ENCODE measurements at regions not wholly inside any gene's neighbourhood (a gene's known extent, or its start where the extent isn't known, plus 50 kb on each side); places are given as distances from the start of the nearest gene placed in this dataset.

DNA sequence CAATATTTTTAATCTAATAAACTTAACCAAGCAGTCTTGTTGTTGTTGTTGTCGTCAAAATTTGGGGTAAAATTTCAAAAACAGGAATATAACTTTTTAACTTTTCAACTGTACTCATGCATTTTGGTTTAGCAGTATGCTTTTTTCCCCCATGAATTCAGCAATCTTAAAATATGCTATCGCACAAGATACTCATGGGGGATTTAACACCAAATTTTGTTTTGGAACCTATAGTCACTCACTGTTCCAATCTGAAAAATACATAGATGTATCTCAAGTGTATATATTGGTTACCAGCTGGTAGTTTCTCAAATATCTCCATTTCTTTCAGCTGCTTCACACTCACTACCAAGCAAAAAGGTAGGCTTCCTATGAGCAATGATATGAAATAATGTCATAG lies 91.4 kb upstream of the PIK3CG start:
- Histone ChIP-seq H3K4me1 (ENCODE audit: low read length) (peaks cover 36% of the 10 kb centered on the region), H3K9ac (ENCODE audit: low read length) (no peak overlapping the region), H2AFZ (ENCODE audit: low read depth, low read length) (no peak overlapping the region), H4K20me1 (ENCODE audit: insufficient read depth, low read length) (no peaks in the 10 kb centered on the region), H3K27ac (ENCODE audit: low read length) (no peak overlapping the region), H3K36me3 (replicated peaks; ENCODE audit: low read depth, low read length) (peaks cover 11% of the 10 kb centered on the region), H3K27me3 (ENCODE audit: low read depth, low read length) (no peaks in the 10 kb centered on the region), H3K4me3 (ENCODE audit: low read length) (no peak overlapping the region), H3K9me3 (ENCODE audit: insufficient read depth, low read length) (no peaks in the 10 kb centered on the region), H3K79me2 (ENCODE audit: low read length) (no peaks in the 10 kb centered on the region), H3K4me2 (ENCODE audit: low read length) (no peak overlapping the region)
- TF ChIP-seq, protein P1, sequence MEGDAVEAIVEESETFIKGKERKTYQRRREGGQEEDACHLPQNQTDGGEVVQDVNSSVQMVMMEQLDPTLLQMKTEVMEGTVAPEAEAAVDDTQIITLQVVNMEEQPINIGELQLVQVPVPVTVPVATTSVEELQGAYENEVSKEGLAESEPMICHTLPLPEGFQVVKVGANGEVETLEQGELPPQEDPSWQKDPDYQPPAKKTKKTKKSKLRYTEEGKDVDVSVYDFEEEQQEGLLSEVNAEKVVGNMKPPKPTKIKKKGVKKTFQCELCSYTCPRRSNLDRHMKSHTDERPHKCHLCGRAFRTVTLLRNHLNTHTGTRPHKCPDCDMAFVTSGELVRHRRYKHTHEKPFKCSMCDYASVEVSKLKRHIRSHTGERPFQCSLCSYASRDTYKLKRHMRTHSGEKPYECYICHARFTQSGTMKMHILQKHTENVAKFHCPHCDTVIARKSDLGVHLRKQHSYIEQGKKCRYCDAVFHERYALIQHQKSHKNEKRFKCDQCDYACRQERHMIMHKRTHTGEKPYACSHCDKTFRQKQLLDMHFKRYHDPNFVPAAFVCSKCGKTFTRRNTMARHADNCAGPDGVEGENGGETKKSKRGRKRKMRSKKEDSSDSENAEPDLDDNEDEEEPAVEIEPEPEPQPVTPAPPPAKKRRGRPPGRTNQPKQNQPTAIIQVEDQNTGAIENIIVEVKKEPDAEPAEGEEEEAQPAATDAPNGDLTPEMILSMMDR (IDR thresholded peaks at IDR 0.05; ENCODE audit: low read depth, low read length): no peak
- TF ChIP-seq EZH2phosphoT487 (IDR thresholded peaks at IDR 0.05; ENCODE audit: low read depth): no peak

DNA sequence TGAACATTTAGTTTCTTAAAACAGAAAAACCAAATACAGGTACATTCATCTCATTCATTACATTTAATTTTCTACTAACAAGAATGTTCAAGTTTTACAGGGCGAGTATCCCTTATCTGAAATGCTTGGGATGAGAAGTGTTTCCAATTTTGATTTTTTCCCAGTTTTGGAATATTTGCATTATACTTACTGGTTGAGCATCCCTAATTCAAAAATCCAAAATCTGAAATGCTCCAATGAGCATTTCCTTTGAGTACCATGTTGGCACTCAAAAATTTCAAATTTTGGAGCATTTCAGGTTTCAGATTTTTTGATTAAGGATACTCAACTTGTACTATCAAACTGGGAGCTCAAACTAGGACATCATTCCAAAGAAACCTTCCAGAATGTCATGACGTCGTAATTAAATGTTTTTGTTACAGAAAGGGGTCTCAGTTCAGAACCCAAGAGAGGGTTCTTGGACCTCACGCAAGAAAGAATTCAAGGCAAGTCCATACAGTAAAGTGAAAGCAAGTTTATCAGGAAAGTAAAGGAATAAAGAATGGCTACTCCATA lies 90.8 kb upstream of the PIK3CG start:
- H2AFZ ChIP-seq (ENCODE audit: low read depth, low read length): no peak overlapping the region
- peaks cover 11% of the 10 kb centered on the region for H3K36me3 ChIP-seq (replicated peaks; ENCODE audit: low read depth, low read length)
- no peaks in the 10 kb centered on the region for H4K20me1 ChIP-seq (ENCODE audit: insufficient read depth, low read length)
- H3K27me3 ChIP-seq (ENCODE audit: low read depth, low read length): no peaks in the 10 kb centered on the region
- H3K9ac ChIP-seq (ENCODE audit: low read length): no peak overlapping the region
- H3K4me1 ChIP-seq (ENCODE audit: low read length): peaks cover 36% of the 10 kb centered on the region
- H3K27ac ChIP-seq (ENCODE audit: low read length): no peak overlapping the region
- no peak overlapping the region for H3K4me2 ChIP-seq (ENCODE audit: low read length)
- H3K4me3 ChIP-seq (ENCODE audit: low read length): no peak overlapping the region
- H3K9me3 ChIP-seq (ENCODE audit: insufficient read depth, low read length): no peaks in the 10 kb centered on the region
- H3K79me2 ChIP-seq (ENCODE audit: low read length): no peaks in the 10 kb centered on the region
- no peak for TF ChIP-seq EZH2phosphoT487 (IDR thresholded peaks at IDR 0.05; ENCODE audit: low read depth)
- TF ChIP-seq, protein P1 (IDR thresholded peaks at IDR 0.05; ENCODE audit: low read depth, low read length): no peak

GRCh38 chr7:106774768-106775551 lies 90.1 kb upstream of the PIK3CG start:
- H3K9me3 ChIP-seq (ENCODE audit: insufficient read depth, low read length): no peaks in the 10 kb centered on the region
- H3K79me2 ChIP-seq (ENCODE audit: low read length): no peaks in the 10 kb centered on the region
- no peak overlapping the region for H3K4me3 ChIP-seq (ENCODE audit: low read length)
- H3K27me3 ChIP-seq (ENCODE audit: low read depth, low read length): no peaks in the 10 kb centered on the region
- H3K4me1 ChIP-seq (ENCODE audit: low read length): peaks cover 36% of the 10 kb centered on the region
- no peak for TF ChIP-seq EZH2phosphoT487 (IDR thresholded peaks at IDR 0.05; ENCODE audit: low read depth)
- TF ChIP-seq, protein P1 (IDR thresholded peaks at IDR 0.05; ENCODE audit: low read depth, low read length): no peak
- H2AFZ ChIP-seq (ENCODE audit: low read depth, low read length): no peak overlapping the region
- peaks cover 10% of the 10 kb centered on the region for H3K36me3 ChIP-seq (replicated peaks; ENCODE audit: low read depth, low read length)
- no peak overlapping the region for H3K4me2 ChIP-seq (ENCODE audit: low read length)
- no peak overlapping the region for H3K27ac ChIP-seq (ENCODE audit: low read length)
- no peaks in the 10 kb centered on the region for H4K20me1 ChIP-seq (ENCODE audit: insufficient read depth, low read length)
- no peak overlapping the region for H3K9ac ChIP-seq (ENCODE audit: low read length)

- no peak for TF ChIP-seq EZH2phosphoT487 (IDR thresholded peaks at IDR 0.05; ENCODE audit: low read depth)
- TF ChIP-seq, protein P1 (IDR thresholded peaks at IDR 0.05; ENCODE audit: low read depth, low read length): no peak
- Histone ChIP-seq H4K20me1 (ENCODE audit: insufficient read depth, low read length) (no peaks in the 10 kb centered on the region), H3K36me3 (replicated peaks; ENCODE audit: low read depth, low read length) (peaks cover 7% of the 10 kb centered on the region), H3K27ac (ENCODE audit: low read length) (no peak overlapping the region), H2AFZ (ENCODE audit: low read depth, low read length) (no peak overlapping the region), H3K4me3 (ENCODE audit: low read length) (no peak overlapping the region), H3K79me2 (ENCODE audit: low read length) (no peaks in the 10 kb centered on the region), H3K4me1 (ENCODE audit: low read length) (peaks cover 36% of the 10 kb centered on the region), H3K4me2 (ENCODE audit: low read length) (no peak overlapping the region), H3K9me3 (ENCODE audit: insufficient read depth, low read length) (no peaks in the 10 kb centered on the region), H3K9ac (ENCODE audit: low read length) (no peak overlapping the region), H3K27me3 (ENCODE audit: low read depth, low read length) (no peaks in the 10 kb centered on the region)
These were observed 89.5 kb upstream of the PIK3CG start for GRCh38 chr7:106775552-106775936.
